IMR-90 (cell line): ENCODE measurements at regions not wholly inside any gene's neighbourhood (a gene's known extent, or its start where the extent isn't known, plus 50 kb on each side); places are given as distances from the start of the nearest gene placed in this dataset.

ENCODE experiments used
- ATAC-seq: fragments of 200-7000 bp; cut with Tn5 transposase; 2 replicates; pipeline ENCODE4 v1.9.1; 2020; ENCODE audit warnings: low read depth, mild to moderate bottlenecking, moderate library complexity
- BruUV-seq: library from RNA; stranded (reverse); fragments of 400-500 nt; replicated peaks from 2 replicates; lab custom pipeline; 2021; lab: Mats Ljungman, UMichigan
- CTCF ChIA-PET: fragments of 300-600 bp; formaldehyde crosslinking; extraction: SDS; loops from one replicate; lab custom pipeline; 2021; ENCODE audit warnings: antibody characterized with exemption; lab: Yijun Ruan, JAX
- POLR2A ChIA-PET: fragments of 300-600 bp; sonication (Branson Sonifier 250); formaldehyde crosslinking; loops from one replicate; lab custom pipeline; 2022; ENCODE audit warnings: antibody characterized with exemption; ENCODE audit not compliant: unreplicated experiment; lab: Charles Lee
- DNase-seq: peaks from one replicate; pipeline ENCODE4 v3.0.0; 2013
- H2AFZ ChIP-seq: replicated peaks from 2 replicates; pipeline ENCODE3; 2013; ENCODE audit warnings: low read length, mild to moderate bottlenecking; ENCODE audit not compliant: poor library complexity
- H2AK5ac ChIP-seq: 2 replicates; pipeline ENCODE4 v1.6.1; 2013; ENCODE audit warnings: low read depth, low read length, inconsistent platforms
- H2AK9ac ChIP-seq: replicated peaks from 2 replicates; pipeline ENCODE3; 2013; ENCODE audit warnings: mild to moderate bottlenecking, low read depth, low read length, moderate library complexity; ENCODE audit not compliant: poor library complexity
- H2BK120ac ChIP-seq: 2 replicates; pipeline ENCODE4 v1.6.1; 2013; ENCODE audit warnings: low read depth, low read length, inconsistent platforms
- H2BK15ac ChIP-seq: 3 replicates; pipeline ENCODE4 v1.6.1; 2013; ENCODE audit warnings: low read depth, low read length, inconsistent platforms
- H2BK20ac ChIP-seq: 2 replicates; pipeline ENCODE4 v1.6.1; 2013; ENCODE audit warnings: low read depth, mild to moderate bottlenecking, inconsistent platforms, low read length, moderate library complexity
- H2BK5ac ChIP-seq: 2 replicates; pipeline ENCODE4 v1.6.1; 2013; ENCODE audit warnings: mild to moderate bottlenecking, low read depth, low read length, inconsistent platforms; ENCODE audit not compliant: poor library complexity, severe bottlenecking
- H3K14ac ChIP-seq: replicated peaks from 2 replicates; pipeline ENCODE4 v1.6.1; 2013; ENCODE audit warnings: low read depth, low read length, inconsistent platforms
- H3K18ac ChIP-seq: 2 replicates; pipeline ENCODE4 v1.6.1; 2013; ENCODE audit warnings: low read depth, low read length, control low read depth
- H3K23ac ChIP-seq: 2 replicates; pipeline ENCODE4 v1.6.1; 2013; ENCODE audit warnings: low read depth, low read length, inconsistent platforms
- H3K27ac ChIP-seq: 2 replicates; pipeline ENCODE4 v1.5.1; 2013; ENCODE audit warnings: mild to moderate bottlenecking, control low read depth, low read length; ENCODE audit not compliant: insufficient read depth
- H3K27me3 ChIP-seq: 2 replicates; pipeline ENCODE4 v1.6.1; 2013; ENCODE audit warnings: low read length; ENCODE audit not compliant: control insufficient read depth, insufficient read depth
- H3K36me3 ChIP-seq: 2 replicates; pipeline ENCODE4 v1.6.1; 2013; ENCODE audit warnings: low read length, mixed read lengths; ENCODE audit not compliant: control insufficient read depth, insufficient read depth
- H3K4ac ChIP-seq: 2 replicates; pipeline ENCODE4 v1.6.1; 2013; ENCODE audit warnings: low read depth, low read length, inconsistent platforms
- H3K4me1 ChIP-seq: 2 replicates; pipeline ENCODE4 v1.6.1; 2013; ENCODE audit warnings: low read length, mixed read lengths; ENCODE audit not compliant: control insufficient read depth, insufficient read depth
- H3K4me2 ChIP-seq: 2 replicates; pipeline ENCODE4 v1.6.1; 2013; ENCODE audit warnings: low read depth, mild to moderate bottlenecking, control low read depth, low read length, moderate library complexity
- H3K4me3 ChIP-seq: 2 replicates; pipeline ENCODE4 v1.5.1; 2013; ENCODE audit warnings: low read depth, mild to moderate bottlenecking, control low read depth, low read length, moderate library complexity; ENCODE audit not compliant: insufficient read depth
- H3K56ac ChIP-seq: 2 replicates; pipeline ENCODE4 v1.6.1; 2013; ENCODE audit warnings: low read length, inconsistent platforms; ENCODE audit not compliant: insufficient read depth; ENCODE audit errors: extremely low read depth
- H3K79me1 ChIP-seq, 2 experiments: 2 replicates each; pipeline ENCODE4 v1.6.1; 2013; ENCODE audit warnings: low read length in 2 of 2, inconsistent platforms in 1 of 2, low read depth in 1 of 2
- H3K9ac ChIP-seq: 2 replicates; pipeline ENCODE4 v1.6.1; 2013; ENCODE audit warnings: low read depth, low read length, control low read depth
- H3K9me1 ChIP-seq: 2 replicates; pipeline ENCODE4 v1.6.1; 2013; ENCODE audit warnings: low read length, inconsistent platforms; ENCODE audit not compliant: insufficient read depth
- H3K9me3 ChIP-seq: 2 replicates; pipeline ENCODE4 v1.6.1; 2013; ENCODE audit warnings: low read length; ENCODE audit not compliant: control insufficient read depth, insufficient read depth
- H4K20me1 ChIP-seq: 2 replicates; pipeline ENCODE4 v1.6.1; 2013; ENCODE audit warnings: low read length, inconsistent platforms; ENCODE audit not compliant: insufficient read depth
- H4K5ac ChIP-seq: 2 replicates; pipeline ENCODE4 v1.6.1; 2013; ENCODE audit warnings: mild to moderate bottlenecking, low read depth, low read length, control low read depth
- H4K8ac ChIP-seq, 2 experiments: 2 replicates each; pipeline ENCODE4 v1.6.1; 2013; ENCODE audit warnings: low read depth in 2 of 2, low read length in 2 of 2, control low read depth in 1 of 2, inconsistent platforms in 1 of 2
- H4K91ac ChIP-seq: 2 replicates; pipeline ENCODE4 v1.6.1; 2013; ENCODE audit warnings: low read depth, low read length, inconsistent platforms; ENCODE audit not compliant: insufficient read depth
- BHLHE40 ChIP-seq: fragments of 150-350 bp; IDR thresholded peaks from 2 replicates; pipeline ENCODE4 v1.6.1; 2016; ENCODE audit warnings: mild to moderate bottlenecking, low read depth, low read length
- CEBPB ChIP-seq: IDR thresholded peaks from 2 replicates; pipeline ENCODE4 v1.6.1; 2012; ENCODE audit warnings: low read depth, low read length, improper control_type of control experiment
- CHD1 ChIP-seq: IDR thresholded peaks from 2 replicates; pipeline ENCODE4 v1.6.1; 2012; ENCODE audit warnings: low read depth, low read length, improper control_type of control experiment
- CTCF ChIP-seq: conservative IDR thresholded peaks from 2 replicates; pipeline ENCODE4 v1.5.1; 2012; ENCODE audit warnings: mild to moderate bottlenecking, low read depth, low read length, improper control_type of control experiment
- ELK1 ChIP-seq: fragments of 150-350 bp; IDR thresholded peaks from 2 replicates; pipeline ENCODE4 v1.6.1; 2016; ENCODE audit warnings: low read depth, mild to moderate bottlenecking, low read length, moderate library complexity, borderline replicate concordance
- FOS ChIP-seq: fragments of 150-350 bp; IDR thresholded peaks from 2 replicates; pipeline ENCODE4 v1.6.1; 2016; ENCODE audit warnings: low read depth, low read length
- MAZ ChIP-seq: IDR thresholded peaks from 2 replicates; pipeline ENCODE4 v1.6.1; 2012; ENCODE audit warnings: low read depth, mild to moderate bottlenecking, low read length, improper control_type of control experiment, moderate library complexity, borderline replicate concordance
- MXI1 ChIP-seq: IDR thresholded peaks from 2 replicates; pipeline ENCODE4 v1.6.1; 2012; ENCODE audit warnings: low read depth, mild to moderate bottlenecking, low read length, moderate library complexity, borderline replicate concordance
- NFE2L2 ChIP-seq: fragments of 150-350 bp; IDR thresholded peaks from 2 replicates; pipeline ENCODE4 v1.6.1; 2016; ENCODE audit warnings: low read depth, mild to moderate bottlenecking, low read length
- POLR2A ChIP-seq: IDR thresholded peaks from 2 replicates; pipeline ENCODE4 v1.6.1; 2012; ENCODE audit warnings: mild to moderate bottlenecking, low read depth, low read length
- RAD21 ChIP-seq: IDR thresholded peaks from 2 replicates; pipeline ENCODE4 v1.6.1; 2012; ENCODE audit warnings: low read length, improper control_type of control experiment
- RCOR1 ChIP-seq: IDR thresholded peaks from 2 replicates; pipeline ENCODE4 v1.6.1; 2012; ENCODE audit warnings: mild to moderate bottlenecking, low read length, improper control_type of control experiment; ENCODE audit not compliant: insufficient replicate concordance
- RFX5 ChIP-seq: IDR thresholded peaks from 2 replicates; pipeline ENCODE4 v1.8.0; 2012; ENCODE audit warnings: low read depth, mild to moderate bottlenecking, low read length, moderate library complexity
- SMC3 ChIP-seq: fragments of 150-350 bp; IDR thresholded peaks from 2 replicates; pipeline ENCODE4 v1.6.1; 2016; ENCODE audit warnings: low read depth, mild to moderate bottlenecking, antibody characterized with exemption, low read length, moderate library complexity
- WGBS, 2 experiments: methylation state at CpG; one replicate each; pipeline versions ENCODE4 v1.1.5 to v1.1.7; 2013; ENCODE audit warnings: missing lambda C conversion rate in 2 of 2; ENCODE audit not compliant: insufficient read length in 1 of 2; ENCODE audit errors: extremely low coverage in 2 of 2; 5-methylcytosine and 5-hydroxymethylcytosine counted together
- dilution Hi-C: fragments of 300-500 bp; cut with HindIII; formaldehyde crosslinking; loops from one replicate; pipeline ENCODE4 v1.14.3; 2018; ENCODE audit warnings: low sequenced_read_pairs; ENCODE audit not compliant: unreplicated experiment
- in situ Hi-C: fragments of 300-500 bp; cut with MboI; formaldehyde crosslinking; loops from 3 replicates; pipeline ENCODE4 v1.14.3; 2019; ENCODE audit warnings: low sequenced_read_pairs, inconsistent platforms, mixed read lengths
- intact Hi-C: fragments of 100-400 bp; cut with micrococcal nuclease; formaldehyde crosslinking; loops from 2 replicates; pipeline ENCODE4 v1.10.0; 2022

- Histone ChIP-seq H4K91ac (no peak overlapping the region), H2AFZ (peak overlapping the region; percentile 43), H3K27ac (no peak overlapping the region), H3K18ac (no peak overlapping the region), H3K4me3 (no peak overlapping the region), H3K36me3 (no peaks in the 10 kb centered on the region), H3K27me3 (no peaks in the 10 kb centered on the region), H3K9me1 (no peaks in the 10 kb centered on the region), H3K56ac (no peak overlapping the region), H4K8ac (no peak overlapping the region), H3K9ac (no peak overlapping the region), H3K79me1 (no peaks in the 10 kb centered on the region), H4K20me1 (no peaks in the 10 kb centered on the region), H2AK5ac (no peak overlapping the region), H3K4me1 (no peaks in the 10 kb centered on the region), H2BK20ac (no peak overlapping the region), H4K5ac (no peak overlapping the region), H3K9me3 (peaks cover 10% of the 10 kb centered on the region), H3K14ac (no peak overlapping the region), H2BK5ac (peak overlapping the region; percentile 45), H2BK120ac (no peak overlapping the region), H3K4ac (no peak overlapping the region), H2AK9ac (no peak overlapping the region), H3K4me2 (no peak overlapping the region), H2BK15ac (no peak overlapping the region), H3K23ac (no peak overlapping the region)
- DNase-seq = no peak
- no peak for ATAC-seq
- intact Hi-C loops = no loop called here
- no TSS peak for BruUV-seq
- dilution Hi-C loops = no loop called here
- WGBS, 2 experiments = 57% methylated on average over 1 of the region's 1 CpG; no CpG with 5 or more reads in 1 of the 2 experiments
- in situ Hi-C loops = no loop called here
- TF ChIP-seq NFE2L2 (no peak), RAD21 (no peak), CTCF (no peak), POLR2A (no peak), ELK1 (no peak), RCOR1 (no peak), CHD1 (no peak), MXI1 (no peak), SMC3 (no peak), MAZ (no peak), CEBPB (no peak), BHLHE40 (no peak), RFX5 (no peak), FOS (no peak)
- CTCF ChIA-PET = no interaction called here
- POLR2A ChIA-PET = no interaction called here
Observed at GRCh38 chr1:18049228-18049627, 58.4 kb upstream of the IGSF21 start.
